Gastroesophageal sphincter (tissue), 4 donors: ENCODE measurements at regions not wholly inside any gene's neighbourhood (a gene's known extent, or its start where the extent isn't known, plus 50 kb on each side); places are given as distances from the start of the nearest gene placed in this dataset.

Experiments
- ATAC-seq: fragments of 150-250 bp; one replicate; pipeline ENCODE4 v1.9.1; 2016; ENCODE audit warnings: mild to moderate bottlenecking, moderate library complexity
- H3K27ac ChIP-seq, 4 donors: fragments of 200-600 bp; sonication (generic) in 3 of 4; 1 replicate in 3 of 4; 2 replicates in 1 of 4; pipeline ENCODE4 v1.5.1; 2016 to 2019
- H3K27me3 ChIP-seq: fragments of 200-600 bp; sonication (generic); one replicate; pipeline ENCODE4 v1.5.1; 2019
- H3K36me3 ChIP-seq, 2 donors: fragments of 200-600 bp; sonication (generic); one replicate each; pipeline ENCODE4 v1.5.1; 2019; ENCODE audit warnings: control low read depth in 1 of 2
- H3K4me1 ChIP-seq, 3 donors: fragments of 200-600 bp; sonication (generic); 1 replicate in 2 of 3; 2 replicates in 1 of 3; pipeline ENCODE4 v1.5.1; 2016 to 2019; ENCODE audit warnings: control low read depth in 2 of 3
- H3K4me3 ChIP-seq, 2 donors: fragments of 200-600 bp; sonication (generic); one replicate each; pipeline ENCODE4 v1.5.1; 2019; ENCODE audit warnings: mild to moderate bottlenecking in 1 of 2, moderate library complexity in 1 of 2
- H3K9me3 ChIP-seq, 3 donors: fragments of 200-600 bp; sonication (generic); one replicate each; pipeline ENCODE4 v1.5.1; 2017 to 2019; ENCODE audit warnings: control low read depth in 2 of 3
- EP300 ChIP-seq: sonication (generic); formaldehyde crosslinking; IDR thresholded peaks from one replicate; pipeline ENCODE4 v1.6.1; 2017; ENCODE audit warnings: antibody characterized with exemption, mild to moderate bottlenecking
- POLR2A ChIP-seq, 2 donors: fragments of 450-650 bp; IDR thresholded peaks; one replicate each; pipeline ENCODE4 v1.6.1; 2017; ENCODE audit warnings: antibody characterized with exemption in 2 of 2, mild to moderate bottlenecking in 2 of 2, moderate library complexity in 1 of 2
- POLR2AphosphoS5 ChIP-seq: sonication (generic); formaldehyde crosslinking; IDR thresholded peaks from one replicate; pipeline ENCODE4 v1.6.1; 2017; ENCODE audit warnings: antibody characterized with exemption
- WGBS, 2 donors: methylation state at CpG; one replicate each; pipeline ENCODE4 v1.1.5; 2018; ENCODE audit warnings: low coverage in 1 of 2; 5-methylcytosine and 5-hydroxymethylcytosine counted together
- TF ChIP-seq, protein P1 (sequence below), 4 experiments: fragments of 200-600 bp in 2 of 4; fragments of 450-650 bp in 2 of 4; sonication (generic) in 1 of 4; IDR thresholded peaks; one replicate each; pipeline ENCODE4 v1.5.1; 2017 to 2019; ENCODE audit warnings: antibody characterized with exemption in 4 of 4, mild to moderate bottlenecking in 2 of 4, moderate library complexity in 2 of 4

DNA sequence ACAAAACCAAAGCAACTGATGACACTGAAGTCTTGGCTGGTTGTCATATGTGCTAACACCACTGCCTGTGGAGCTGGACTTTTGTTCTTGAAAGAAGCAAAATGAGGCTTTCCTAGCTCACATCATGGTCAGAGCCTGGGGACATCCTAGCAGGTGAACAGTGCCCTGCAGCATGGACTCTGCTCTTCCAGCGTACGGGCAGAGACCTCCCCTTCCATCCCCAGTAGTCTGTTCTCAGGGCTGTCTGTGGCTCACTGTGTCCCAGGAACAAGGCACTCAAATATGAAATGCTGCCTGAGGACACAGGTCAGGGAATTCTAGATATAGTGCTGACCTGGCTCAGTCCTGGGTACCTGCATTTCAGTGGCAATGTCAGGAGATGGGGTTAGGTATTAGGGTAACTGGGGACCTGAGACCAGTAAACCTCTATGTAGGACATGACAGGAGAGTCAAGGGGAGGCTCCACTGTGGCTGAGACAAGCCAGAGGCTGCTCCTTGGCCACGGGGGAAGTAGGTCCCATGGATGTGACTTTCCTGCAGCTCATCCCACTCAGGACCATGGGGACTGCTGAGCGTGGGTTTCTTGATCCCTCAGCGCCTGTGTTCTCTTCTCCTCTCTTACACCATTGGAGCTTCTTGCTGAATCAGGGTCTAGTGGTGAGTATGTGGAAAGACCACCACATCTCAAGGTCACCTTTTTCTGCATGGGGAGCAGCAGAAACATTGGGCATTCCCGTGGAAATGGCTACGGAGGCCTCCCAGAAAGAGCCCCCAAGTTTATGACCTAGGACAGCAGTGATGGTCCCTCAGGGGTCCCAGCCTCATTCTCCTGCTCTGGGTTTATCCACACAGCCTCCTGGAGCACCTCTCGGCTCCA, 80.1 kb downstream of the ZNF280B start:
- Histone ChIP-seq H3K36me3 (no peaks in the 10 kb centered on the region), H3K4me3 (no peak overlapping the region), H3K27me3 (peaks cover 78% of the 10 kb centered on the region), H3K4me1 (no peaks in the 10 kb centered on the region), H3K9me3 (no peaks in the 10 kb centered on the region), H3K27ac (no peak overlapping the region)
- TF ChIP-seq, protein P1, sequence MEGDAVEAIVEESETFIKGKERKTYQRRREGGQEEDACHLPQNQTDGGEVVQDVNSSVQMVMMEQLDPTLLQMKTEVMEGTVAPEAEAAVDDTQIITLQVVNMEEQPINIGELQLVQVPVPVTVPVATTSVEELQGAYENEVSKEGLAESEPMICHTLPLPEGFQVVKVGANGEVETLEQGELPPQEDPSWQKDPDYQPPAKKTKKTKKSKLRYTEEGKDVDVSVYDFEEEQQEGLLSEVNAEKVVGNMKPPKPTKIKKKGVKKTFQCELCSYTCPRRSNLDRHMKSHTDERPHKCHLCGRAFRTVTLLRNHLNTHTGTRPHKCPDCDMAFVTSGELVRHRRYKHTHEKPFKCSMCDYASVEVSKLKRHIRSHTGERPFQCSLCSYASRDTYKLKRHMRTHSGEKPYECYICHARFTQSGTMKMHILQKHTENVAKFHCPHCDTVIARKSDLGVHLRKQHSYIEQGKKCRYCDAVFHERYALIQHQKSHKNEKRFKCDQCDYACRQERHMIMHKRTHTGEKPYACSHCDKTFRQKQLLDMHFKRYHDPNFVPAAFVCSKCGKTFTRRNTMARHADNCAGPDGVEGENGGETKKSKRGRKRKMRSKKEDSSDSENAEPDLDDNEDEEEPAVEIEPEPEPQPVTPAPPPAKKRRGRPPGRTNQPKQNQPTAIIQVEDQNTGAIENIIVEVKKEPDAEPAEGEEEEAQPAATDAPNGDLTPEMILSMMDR (IDR thresholded peaks at IDR 0.05) = no peak
- TF ChIP-seq POLR2A (IDR thresholded peaks at IDR 0.05) (no peak), EP300 (no peak)
- WGBS, 2 donors = 67% methylated on average over 3 of the region's 8 CpGs; no CpG with 5 or more reads in 1 of the 2 donors
- no peak for ATAC-seq

- no peak for TF ChIP-seq POLR2A (IDR thresholded peaks at IDR 0.05)
- no peak for TF ChIP-seq POLR2AphosphoS5
- TF ChIP-seq, protein P1 (IDR thresholded peaks at IDR 0.05) = no peak
- TF ChIP-seq EP300 = no peak
- Histone ChIP-seq H3K9me3 (peaks cover 0 to under 1% (median 0%) of the 10 kb centered on the region in 3 donors), H3K27ac (no peak overlapping the region), H3K27me3 (peaks cover 70% of the 10 kb centered on the region), H3K4me3 (no peak overlapping the region), H3K4me1 (no peaks in the 10 kb centered on the region), H3K36me3 (no peaks in the 10 kb centered on the region)
- no peak for ATAC-seq
- WGBS, 2 donors = 34 to 52% methylated on average over 4 to 5 of the region's 6 CpGs
Measured at GRCh38 chr22:22429369-22430108, 79.0 kb downstream of the ZNF280B start.

- TF ChIP-seq POLR2AphosphoS5 = no peak
- no peak for TF ChIP-seq EP300
- TF ChIP-seq, protein P1 (IDR thresholded peaks at IDR 0.05) = no peak
- TF ChIP-seq POLR2A (IDR thresholded peaks at IDR 0.05) = no peak
- H3K27ac ChIP-seq = no peak overlapping the region
- no peak overlapping the region for H3K4me3 ChIP-seq
- 42 to 61% methylated on average over 4 of the region's 4 CpGs for WGBS, 2 donors
- no peaks in the 10 kb centered on the region for H3K36me3 ChIP-seq
- H3K4me1 ChIP-seq = no peaks in the 10 kb centered on the region
- no peak for ATAC-seq
- peaks cover 0 to 4% (median 0%) of the 10 kb centered on the region in 3 donors for H3K9me3 ChIP-seq
- H3K27me3 ChIP-seq = peaks cover 63% of the 10 kb centered on the region
Measured at GRCh38 chr22:22430111-22430820, 78.3 kb downstream of the ZNF280B start.

- TF ChIP-seq POLR2A (IDR thresholded peaks at IDR 0.05) (peak in 1 of 2 donors; percentile 17), EP300 (no peak)
- TF ChIP-seq, protein P1 (IDR thresholded peaks at IDR 0.05) = peak in 3 of 4 experiments; percentile 16 to 57 (median 38)
- 61 to 74% methylated on average over 2 to 3 of the region's 7 CpGs for WGBS, 2 donors
Measured at GRCh38 chr22:22431271-22432220, 77.0 kb downstream of the ZNF280B start.

More at GRCh38 chr22:22431271-22432220, 77.0 kb downstream of the ZNF280B start:
- ATAC-seq = peak; percentile 60
- Histone ChIP-seq H3K27ac (no peak overlapping the region), H3K36me3 (no peaks in the 10 kb centered on the region), H3K4me1 (no peaks in the 10 kb centered on the region), H3K9me3 (peaks cover 0 to 4% (median 0%) of the 10 kb centered on the region in 3 donors), H3K4me3 (no peak overlapping the region), H3K27me3 (peaks cover 53% of the 10 kb centered on the region)
